HG03439 (cell line): ENCODE measurements at regions not wholly inside any gene's neighbourhood (a gene's known extent, or its start where the extent isn't known, plus 50 kb on each side); places are given as distances from the start of the nearest gene placed in this dataset.

ENCODE experiments used
- ATAC-seq: cut with Tn5 transposase; IDR thresholded peaks from one replicate; pipeline ENCODE4 v1.9.1; 2021; ENCODE audit warnings: mild to moderate bottlenecking, moderate library complexity; ENCODE audit not compliant: unreplicated experiment

GRCh38 chr2:177073611-177074010 lies 139.0 kb upstream of the HNRNPA3 start:
- ATAC-seq: no peak

GRCh38 chr2:177074099-177074710 lies 138.4 kb upstream of the HNRNPA3 start:
- ATAC-seq: no peak

- no peak for ATAC-seq
These were observed 137.3 kb upstream of the HNRNPA3 start for GRCh38 chr2:177075254-177075653.

- ATAC-seq: no peak
These were observed 135.9 kb upstream of the HNRNPA3 start for GRCh38 chr2:177076636-177077179.

GRCh38 chr2:177077778-177078177 lies 134.8 kb upstream of the HNRNPA3 start:
- no peak for ATAC-seq

- no peak for ATAC-seq
These were observed 134.2 kb upstream of the HNRNPA3 start for GRCh38 chr2:177078416-177078815.

- no peak for ATAC-seq
These were observed 133.7 kb upstream of the HNRNPA3 start for GRCh38 chr2:177078855-177079254.

- ATAC-seq: no peak
These were observed 131.8 kb upstream of the HNRNPA3 start for GRCh38 chr2:177080746-177081284.

GRCh38 chr2:177084607-177085006 lies 128.0 kb upstream of the HNRNPA3 start:
- ATAC-seq: no peak

GRCh38 chr2:177088529-177088928 lies 124.1 kb upstream of the HNRNPA3 start:
- no peak for ATAC-seq

GRCh38 chr2:177090967-177091366 lies 121.6 kb upstream of the HNRNPA3 start:
- ATAC-seq: no peak

- no peak for ATAC-seq
These were observed 119.2 kb upstream of the HNRNPA3 start for GRCh38 chr2:177093371-177093770.

- ATAC-seq: no peak
These were observed 114.5 kb upstream of the HNRNPA3 start for GRCh38 chr2:177098001-177098613.

- no peak for ATAC-seq
These were observed 110.7 kb upstream of the HNRNPA3 start for GRCh38 chr2:177101930-177102329.

GRCh38 chr2:177106212-177106611 lies 106.4 kb upstream of the HNRNPA3 start:
- ATAC-seq: no peak

- ATAC-seq: no peak
These were observed 103.7 kb upstream of the HNRNPA3 start for GRCh38 chr2:177108890-177109289.

- no peak for ATAC-seq
These were observed 97.9 kb upstream of the HNRNPA3 start for GRCh38 chr2:177114712-177115111.

GRCh38 chr2:177117755-177118154 lies 94.8 kb upstream of the HNRNPA3 start:
- no peak for ATAC-seq

GRCh38 chr2:177118636-177119035 lies 94.0 kb upstream of the HNRNPA3 start:
- no peak for ATAC-seq

- no peak for ATAC-seq
These were observed 93.5 kb upstream of the HNRNPA3 start for GRCh38 chr2:177119099-177119498.

- no peak for ATAC-seq
These were observed 89.5 kb upstream of the HNRNPA3 start for GRCh38 chr2:177123048-177123447.

GRCh38 chr2:177124371-177124770 lies 88.2 kb upstream of the HNRNPA3 start:
- ATAC-seq: no peak
